ENCODE measurements at regions not wholly inside any gene's neighbourhood (a gene's known extent, or its start where the extent isn't known, plus 50 kb on each side); places are given as distances from the start of the nearest gene placed in this dataset.

DNA sequence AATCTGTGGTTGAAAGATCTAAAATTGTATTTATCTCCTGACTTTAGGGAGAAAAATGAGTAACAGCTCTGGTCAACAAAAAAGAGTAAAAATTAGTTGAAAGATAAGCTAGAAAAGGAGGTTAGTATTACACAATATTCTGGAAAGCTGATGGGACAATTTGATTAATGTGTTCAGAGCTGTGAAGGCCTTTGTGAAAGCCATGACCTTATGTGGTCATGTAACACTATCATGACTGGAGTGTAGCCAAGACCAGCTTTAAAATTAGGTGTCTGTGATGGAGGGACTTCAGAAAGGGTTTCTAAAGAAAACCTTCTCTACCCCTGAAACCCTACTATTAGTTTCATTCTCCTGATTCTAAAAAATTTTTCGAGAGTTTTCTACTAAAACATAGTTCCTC, 127.2 kb downstream of the NFKBIZ start (continued):
- TF ChIP-seq, protein P1, sequence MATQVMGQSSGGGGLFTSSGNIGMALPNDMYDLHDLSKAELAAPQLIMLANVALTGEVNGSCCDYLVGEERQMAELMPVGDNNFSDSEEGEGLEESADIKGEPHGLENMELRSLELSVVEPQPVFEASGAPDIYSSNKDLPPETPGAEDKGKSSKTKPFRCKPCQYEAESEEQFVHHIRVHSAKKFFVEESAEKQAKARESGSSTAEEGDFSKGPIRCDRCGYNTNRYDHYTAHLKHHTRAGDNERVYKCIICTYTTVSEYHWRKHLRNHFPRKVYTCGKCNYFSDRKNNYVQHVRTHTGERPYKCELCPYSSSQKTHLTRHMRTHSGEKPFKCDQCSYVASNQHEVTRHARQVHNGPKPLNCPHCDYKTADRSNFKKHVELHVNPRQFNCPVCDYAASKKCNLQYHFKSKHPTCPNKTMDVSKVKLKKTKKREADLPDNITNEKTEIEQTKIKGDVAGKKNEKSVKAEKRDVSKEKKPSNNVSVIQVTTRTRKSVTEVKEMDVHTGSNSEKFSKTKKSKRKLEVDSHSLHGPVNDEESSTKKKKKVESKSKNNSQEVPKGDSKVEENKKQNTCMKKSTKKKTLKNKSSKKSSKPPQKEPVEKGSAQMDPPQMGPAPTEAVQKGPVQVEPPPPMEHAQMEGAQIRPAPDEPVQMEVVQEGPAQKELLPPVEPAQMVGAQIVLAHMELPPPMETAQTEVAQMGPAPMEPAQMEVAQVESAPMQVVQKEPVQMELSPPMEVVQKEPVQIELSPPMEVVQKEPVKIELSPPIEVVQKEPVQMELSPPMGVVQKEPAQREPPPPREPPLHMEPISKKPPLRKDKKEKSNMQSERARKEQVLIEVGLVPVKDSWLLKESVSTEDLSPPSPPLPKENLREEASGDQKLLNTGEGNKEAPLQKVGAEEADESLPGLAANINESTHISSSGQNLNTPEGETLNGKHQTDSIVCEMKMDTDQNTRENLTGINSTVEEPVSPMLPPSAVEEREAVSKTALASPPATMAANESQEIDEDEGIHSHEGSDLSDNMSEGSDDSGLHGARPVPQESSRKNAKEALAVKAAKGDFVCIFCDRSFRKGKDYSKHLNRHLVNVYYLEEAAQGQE (IDR thresholded peaks at IDR 0.05; ENCODE audit: low read depth, low read length), result no peak
- no peak for TF ChIP-seq MEF2B (IDR thresholded peaks at IDR 0.05; ENCODE audit: partially characterized antibody, poor library complexity, severe bottlenecking)
- TF ChIP-seq SREBF1 (IDR thresholded peaks at IDR 0.05; ENCODE audit: low read length), result no peak
- TF ChIP-seq RB1 (IDR thresholded peaks at IDR 0.05; ENCODE audit: borderline replicate concordance), result no peak
- TF ChIP-seq IRF4 (IDR thresholded peaks at IDR 0.05; ENCODE audit: low read depth, low read length), result no peak
- TF ChIP-seq, protein P2, sequence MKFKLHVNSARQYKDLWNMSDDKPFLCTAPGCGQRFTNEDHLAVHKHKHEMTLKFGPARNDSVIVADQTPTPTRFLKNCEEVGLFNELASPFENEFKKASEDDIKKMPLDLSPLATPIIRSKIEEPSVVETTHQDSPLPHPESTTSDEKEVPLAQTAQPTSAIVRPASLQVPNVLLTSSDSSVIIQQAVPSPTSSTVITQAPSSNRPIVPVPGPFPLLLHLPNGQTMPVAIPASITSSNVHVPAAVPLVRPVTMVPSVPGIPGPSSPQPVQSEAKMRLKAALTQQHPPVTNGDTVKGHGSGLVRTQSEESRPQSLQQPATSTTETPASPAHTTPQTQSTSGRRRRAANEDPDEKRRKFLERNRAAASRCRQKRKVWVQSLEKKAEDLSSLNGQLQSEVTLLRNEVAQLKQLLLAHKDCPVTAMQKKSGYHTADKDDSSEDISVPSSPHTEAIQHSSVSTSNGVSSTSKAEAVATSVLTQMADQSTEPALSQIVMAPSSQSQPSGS (IDR thresholded peaks at IDR 0.05; ENCODE audit: low read length), result peak; percentile 58; the same call in 1 of the 2 replicates
- peak; percentile 86 for TF ChIP-seq ATF7 (IDR thresholded peaks at IDR 0.05; ENCODE audit: low read depth)
- TF ChIP-seq CBX5 (IDR thresholded peaks at IDR 0.05; ENCODE audit: low read depth), result no peak
- TF ChIP-seq SPI1 (IDR thresholded peaks at IDR 0.05; ENCODE audit: borderline replicate concordance, insufficient read depth, low read depth, low read length), result no peak
- TF ChIP-seq JUND (IDR thresholded peaks at IDR 0.05; ENCODE audit: low read depth, low read length), result no peak
- TF ChIP-seq, protein P3, sequence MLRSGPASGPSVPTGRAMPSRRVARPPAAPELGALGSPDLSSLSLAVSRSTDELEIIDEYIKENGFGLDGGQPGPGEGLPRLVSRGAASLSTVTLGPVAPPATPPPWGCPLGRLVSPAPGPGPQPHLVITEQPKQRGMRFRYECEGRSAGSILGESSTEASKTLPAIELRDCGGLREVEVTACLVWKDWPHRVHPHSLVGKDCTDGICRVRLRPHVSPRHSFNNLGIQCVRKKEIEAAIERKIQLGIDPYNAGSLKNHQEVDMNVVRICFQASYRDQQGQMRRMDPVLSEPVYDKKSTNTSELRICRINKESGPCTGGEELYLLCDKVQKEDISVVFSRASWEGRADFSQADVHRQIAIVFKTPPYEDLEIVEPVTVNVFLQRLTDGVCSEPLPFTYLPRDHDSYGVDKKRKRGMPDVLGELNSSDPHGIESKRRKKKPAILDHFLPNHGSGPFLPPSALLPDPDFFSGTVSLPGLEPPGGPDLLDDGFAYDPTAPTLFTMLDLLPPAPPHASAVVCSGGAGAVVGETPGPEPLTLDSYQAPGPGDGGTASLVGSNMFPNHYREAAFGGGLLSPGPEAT (IDR thresholded peaks at IDR 0.05; ENCODE audit: low read depth), result peak; percentile 39; the same call in 1 of the 2 replicates
- TF ChIP-seq, protein P4, sequence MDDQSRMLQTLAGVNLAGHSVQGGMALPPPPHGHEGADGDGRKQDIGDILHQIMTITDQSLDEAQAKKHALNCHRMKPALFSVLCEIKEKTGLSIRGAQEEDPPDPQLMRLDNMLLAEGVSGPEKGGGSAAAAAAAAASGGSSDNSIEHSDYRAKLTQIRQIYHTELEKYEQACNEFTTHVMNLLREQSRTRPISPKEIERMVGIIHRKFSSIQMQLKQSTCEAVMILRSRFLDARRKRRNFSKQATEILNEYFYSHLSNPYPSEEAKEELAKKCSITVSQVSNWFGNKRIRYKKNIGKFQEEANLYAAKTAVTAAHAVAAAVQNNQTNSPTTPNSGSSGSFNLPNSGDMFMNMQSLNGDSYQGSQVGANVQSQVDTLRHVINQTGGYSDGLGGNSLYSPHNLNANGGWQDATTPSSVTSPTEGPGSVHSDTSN (IDR thresholded peaks at IDR 0.05; ENCODE audit: insufficient replicate concordance, low read depth, low read length), result peak; percentile 77
- TF ChIP-seq, protein P5, sequence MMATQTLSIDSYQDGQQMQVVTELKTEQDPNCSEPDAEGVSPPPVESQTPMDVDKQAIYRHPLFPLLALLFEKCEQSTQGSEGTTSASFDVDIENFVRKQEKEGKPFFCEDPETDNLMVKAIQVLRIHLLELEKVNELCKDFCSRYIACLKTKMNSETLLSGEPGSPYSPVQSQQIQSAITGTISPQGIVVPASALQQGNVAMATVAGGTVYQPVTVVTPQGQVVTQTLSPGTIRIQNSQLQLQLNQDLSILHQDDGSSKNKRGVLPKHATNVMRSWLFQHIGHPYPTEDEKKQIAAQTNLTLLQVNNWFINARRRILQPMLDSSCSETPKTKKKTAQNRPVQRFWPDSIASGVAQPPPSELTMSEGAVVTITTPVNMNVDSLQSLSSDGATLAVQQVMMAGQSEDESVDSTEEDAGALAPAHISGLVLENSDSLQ (IDR thresholded peaks at IDR 0.05), result peak; percentile 75; the same call in 1 of the 2 replicates
- TF ChIP-seq BHLHE40 (IDR thresholded peaks at IDR 0.05; ENCODE audit: borderline replicate concordance in 1 of 2, low read depth in 2 of 2, low read length in 1 of 2), result 0 out of 4 replicates have a peak, but pooled peaks of 1 of the 2 experiments have one; percentile 20
- TF ChIP-seq DPF2 (IDR thresholded peaks at IDR 0.05), result no peak
- TF ChIP-seq BCL11A (IDR thresholded peaks at IDR 0.05; ENCODE audit: low read depth, low read length), result peak; percentile 54; the same call in 1 of the 2 replicates
- no peak for TF ChIP-seq YBX1 (IDR thresholded peaks at IDR 0.05)
- no peak for TF ChIP-seq HCFC1 (IDR thresholded peaks at IDR 0.05; ENCODE audit: low read length)
- TF ChIP-seq MEF2A (IDR thresholded peaks at IDR 0.05; ENCODE audit: insufficient read depth, low read depth, low read length), result peak; percentile 52; the same call in 1 of the 2 replicates
- TF ChIP-seq, protein P6, sequence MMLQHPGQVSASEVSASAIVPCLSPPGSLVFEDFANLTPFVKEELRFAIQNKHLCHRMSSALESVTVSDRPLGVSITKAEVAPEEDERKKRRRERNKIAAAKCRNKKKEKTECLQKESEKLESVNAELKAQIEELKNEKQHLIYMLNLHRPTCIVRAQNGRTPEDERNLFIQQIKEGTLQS (IDR thresholded peaks at IDR 0.05; ENCODE audit: borderline replicate concordance, extremely low read depth, low read depth, low read length), result no peak
- TF ChIP-seq ETV6 (conservative IDR thresholded peaks at IDR 0.05 in 1 of 2, IDR thresholded peaks at IDR 0.05 in 1 of 2; ENCODE audit: borderline replicate concordance in 1 of 2, low read depth in 1 of 2), result peak in 1 of 2 experiments; percentile 16; a peak in 1 of 4 replicates
- peak; percentile 55; the same call in 1 of the 2 replicates for TF ChIP-seq NFIC (IDR thresholded peaks at IDR 0.05; ENCODE audit: low read depth, low read length)
